ENCODE measurements at regions not wholly inside any gene's neighbourhood (a gene's known extent, or its start where the extent isn't known, plus 50 kb on each side); places are given as distances from the start of the nearest gene placed in this dataset.

GRCh38 chr1:76807543-76808260 is 59.6 kb upstream of the ST6GALNAC5 start:
- POLR2A ChIA-PET = no interaction called here
- BruUV-seq (replicated peaks) = no TSS peak
- H3K9me2 ChIP-seq (ENCODE audit: insufficient read depth) = no peaks in the 10 kb centered on the region; the same call in 1 of the 2 replicates
- H3K4me1 ChIP-seq (ENCODE audit: control insufficient read depth in 1 of 2, insufficient read depth in 2 of 2, low read length in 2 of 2) = no peaks in the 10 kb centered on the region
- H3K27ac ChIP-seq (ENCODE audit: low read depth, low read length) = no peak overlapping the region
- no peaks in the 10 kb centered on the region for H3K79me2 ChIP-seq (ENCODE audit: insufficient read depth, low read length)
- RAD21 ChIA-PET (ENCODE audit: low non-redundant PET in 1 of 2, low total read pairs in 2 of 2, uncharacterized antibody in 2 of 2, unreplicated experiment in 2 of 2) = no interaction called here
- H3K27me3 ChIP-seq (ENCODE audit: insufficient read depth, low read length) = no peaks in the 10 kb centered on the region
- no peaks in the 10 kb centered on the region for H4K20me1 ChIP-seq (ENCODE audit: insufficient read depth)
- H3K36me3 ChIP-seq (ENCODE audit: control insufficient read depth in 1 of 2, insufficient read depth in 2 of 2, low read length in 2 of 2) = no peaks in the 10 kb centered on the region
- H3K9ac ChIP-seq (ENCODE audit: low read length) = no peak overlapping the region
- no peak overlapping the region for H3K4me2 ChIP-seq (ENCODE audit: low read length)
- DNase-seq (ENCODE audit: low read depth, low spot score) (no peak), ATAC-seq (no peak)
- CTCF ChIA-PET = no interaction called here
- no peak overlapping the region for H3K4me3 ChIP-seq (replicated peaks in 1 of 2; ENCODE audit: low read depth in 1 of 2, low read length in 2 of 2)
- no peak overlapping the region for H2AFZ ChIP-seq (ENCODE audit: low read depth, low read length, poor library complexity, severe bottlenecking)
- H3K9me3 ChIP-seq (ENCODE audit: control insufficient read depth in 1 of 2, insufficient read depth in 1 of 2, low read depth in 1 of 2, low read length in 2 of 2) = no peaks in the 10 kb centered on the region
- intact Hi-C loops (cut with micrococcal nuclease) = no loop called here
- TF ChIP-seq POLR2A (IDR thresholded peaks at IDR 0.05; ENCODE audit: borderline replicate concordance, extremely low read depth, insufficient read depth, insufficient read length) (no peak), EGR1 (IDR thresholded peaks at IDR 0.05; ENCODE audit: low read depth) (no peak)

All from HCT116 (cell line).